ENCODE measurements at regions not wholly inside any gene's neighbourhood (a gene's known extent, or its start where the extent isn't known, plus 50 kb on each side); places are given as distances from the start of the nearest gene placed in this dataset.
"Not testable (repeated sequence)": the region's sequence is repeated elsewhere in the genome, so short reads cannot be mapped to it uniquely, and the experiment has no call there.

- intact Hi-C loops (cut with DNase I) = no loop called here
- ATAC-seq (no peak), DNase-seq (ENCODE audit: low spot score) (no peak)
Measured at GRCh38 chr4:155010376-155010775, 198.1 kb upstream of the NPY2R start.

- intact Hi-C loops (cut with DNase I) = no loop called here
- DNase-seq (ENCODE audit: low spot score) (no peak), ATAC-seq (no peak)
Measured at GRCh38 chr4:155011163-155011780, 197.2 kb upstream of the NPY2R start.

- intact Hi-C loops (cut with DNase I) = no loop called here
Measured at GRCh38 chr4:155012469-155012868, 196.0 kb upstream of the NPY2R start.

GRCh38 chr4:155017426-155017825, 191.0 kb upstream of the NPY2R start:
- DNase-seq (ENCODE audit: low spot score) = no peak
- intact Hi-C loops (cut with DNase I) = no loop called here
- no peak for ATAC-seq

More at GRCh38 chr4:155012469-155012868, 196.0 kb upstream of the NPY2R start:
- DNase-seq (ENCODE audit: low spot score) (no peak), ATAC-seq (no peak)

- ATAC-seq (no peak), DNase-seq (ENCODE audit: low spot score) (no peak)
- intact Hi-C loops (cut with DNase I) = no loop called here
Measured at GRCh38 chr4:155025762-155026457, 182.5 kb upstream of the NPY2R start.

GRCh38 chr4:155026715-155027114, 181.7 kb upstream of the NPY2R start:
- ATAC-seq = no peak
- intact Hi-C loops (cut with DNase I) = no loop called here
- DNase-seq (ENCODE audit: low spot score) = no peak

- intact Hi-C loops (cut with DNase I) = no loop called here
- no peak for DNase-seq (ENCODE audit: low spot score)
- no peak for ATAC-seq
Measured at GRCh38 chr4:155032521-155033229, 175.8 kb upstream of the NPY2R start.

- DNase-seq (ENCODE audit: low spot score) = no peak
- ATAC-seq = no peak
- intact Hi-C loops (cut with DNase I) = no loop called here
Measured at GRCh38 chr4:155033604-155034003, 174.8 kb upstream of the NPY2R start.

- intact Hi-C loops (cut with DNase I) = no loop called here
- no peak for DNase-seq (ENCODE audit: low spot score)
- no peak for ATAC-seq
Measured at GRCh38 chr4:155037031-155037430, 171.4 kb upstream of the NPY2R start.

GRCh38 chr4:155038459-155038858, 170.0 kb upstream of the NPY2R start:
- no peak for ATAC-seq
- intact Hi-C loops (cut with DNase I) = no loop called here
- DNase-seq (ENCODE audit: low spot score) = no peak

- intact Hi-C loops (cut with DNase I) = no loop called here
- ATAC-seq = no peak
- DNase-seq (ENCODE audit: low spot score) = no peak
Measured at GRCh38 chr4:155039162-155039561, 169.3 kb upstream of the NPY2R start.

GRCh38 chr4:155040031-155040430, 168.4 kb upstream of the NPY2R start:
- ATAC-seq (no peak), DNase-seq (ENCODE audit: low spot score) (no peak)
- intact Hi-C loops (cut with DNase I) = no loop called here

- DNase-seq (ENCODE audit: low spot score) = no peak
- intact Hi-C loops (cut with DNase I) = no loop called here
- no peak for ATAC-seq
Measured at GRCh38 chr4:155042014-155042413, 166.4 kb upstream of the NPY2R start.

- intact Hi-C loops (cut with DNase I); ATAC-seq; DNase-seq (ENCODE audit: low spot score): not testable (repeated sequence)
Measured at GRCh38 chr4:155044251-155044650, 164.2 kb upstream of the NPY2R start.

- intact Hi-C loops (cut with DNase I) = no loop called here
- ATAC-seq (no peak), DNase-seq (ENCODE audit: low spot score) (no peak)
Measured at GRCh38 chr4:155047755-155048154, 160.7 kb upstream of the NPY2R start.

- intact Hi-C loops (cut with DNase I); ATAC-seq; DNase-seq (ENCODE audit: low spot score): not testable (repeated sequence)
Measured at GRCh38 chr4:155054042-155054441, 154.4 kb upstream of the NPY2R start.

- intact Hi-C loops (cut with DNase I) = no loop called here
- no peak for DNase-seq (ENCODE audit: low spot score)
- peak; percentile 36 for ATAC-seq
Measured at GRCh38 chr4:155060419-155060818, 148.0 kb upstream of the NPY2R start.

GRCh38 chr4:155060873-155061272, 147.6 kb upstream of the NPY2R start:
- ATAC-seq (no peak), DNase-seq (ENCODE audit: low spot score) (no peak)
- intact Hi-C loops (cut with DNase I) = no loop called here

- ATAC-seq (no peak), DNase-seq (ENCODE audit: low spot score) (no peak)
- intact Hi-C loops (cut with DNase I) = no loop called here
Measured at GRCh38 chr4:155062948-155063347, 145.5 kb upstream of the NPY2R start.

GRCh38 chr4:155064934-155065333, 143.5 kb upstream of the NPY2R start:
- intact Hi-C loops (cut with DNase I); ATAC-seq; DNase-seq (ENCODE audit: low spot score): not testable (repeated sequence)

Data from sciatic nerve (tissue), 2 donors.